Sigmoid colon (tissue), 6 donors: ENCODE measurements at regions not wholly inside any gene's neighbourhood (a gene's known extent, or its start where the extent isn't known, plus 50 kb on each side); places are given as distances from the start of the nearest gene placed in this dataset.

Source experiments
- DNase-seq: peaks from one replicate; pipeline ENCODE4 v3.0.0-alpha.2; 2019
- H3K27ac ChIP-seq, 4 donors: fragments of 200-600 bp; sonication (generic); one replicate each; pipeline ENCODE4 v1.5.1; 2016 to 2019; ENCODE audit warnings: mild to moderate bottlenecking in 1 of 4
- H3K27me3 ChIP-seq, 3 donors: fragments of 200-600 bp; sonication (generic); one replicate each; pipeline ENCODE4 v1.5.1; 2019; ENCODE audit warnings: mild to moderate bottlenecking in 1 of 3
- H3K36me3 ChIP-seq, 4 donors: fragments of 200-600 bp; sonication (generic); one replicate each; pipeline ENCODE4 v1.5.1; 2016 to 2019
- H3K4me1 ChIP-seq, 4 donors: fragments of 200-600 bp; sonication (generic); one replicate each; pipeline ENCODE4 v1.5.1; 2017 to 2019
- H3K4me3 ChIP-seq, 4 donors: fragments of 200-600 bp; sonication (generic); one replicate each; pipeline ENCODE4 v1.5.1; 2017 to 2019; ENCODE audit warnings: mild to moderate bottlenecking in 2 of 4, moderate library complexity in 1 of 4
- H3K9me3 ChIP-seq, 4 donors: fragments of 200-600 bp in 3 of 4; sonication (generic) in 3 of 4; one replicate each; pipeline versions ENCODE4 v1.5.1 to v1.6.1; 2013 to 2019
- CTCF ChIP-seq, 4 experiments: fragments of 450-650 bp in 3 of 4; fragments of 200-600 bp in 1 of 4; IDR thresholded peaks; one replicate each; pipeline ENCODE4 v1.5.1; 2016 to 2019; ENCODE audit warnings: antibody characterized with exemption in 4 of 4, mild to moderate bottlenecking in 3 of 4, moderate library complexity in 2 of 4
- EP300 ChIP-seq, 4 donors: sonication (generic); formaldehyde crosslinking; IDR thresholded peaks; one replicate each; pipeline ENCODE4 v1.6.1; 2017; ENCODE audit warnings: antibody characterized with exemption in 4 of 4
- POLR2A ChIP-seq, 2 donors: fragments of 450-650 bp; IDR thresholded peaks; one replicate each; pipeline ENCODE4 v1.6.1; 2016; ENCODE audit warnings: antibody characterized with exemption in 2 of 2, mild to moderate bottlenecking in 2 of 2, moderate library complexity in 2 of 2
- POLR2AphosphoS5 ChIP-seq, 4 donors: sonication (generic); formaldehyde crosslinking; IDR thresholded peaks; one replicate each; pipeline ENCODE4 v1.6.1; 2017; ENCODE audit warnings: antibody characterized with exemption in 4 of 4
- WGBS, 2 donors: extraction: QIAGEN DNeasy Blood & Tissue Kit; methylation state at CpG; one replicate each; pipeline ENCODE4 v1.1.7; 2013; 5-methylcytosine and 5-hydroxymethylcytosine counted together
- intact Hi-C: fragments of 100-400 bp; cut with DNase I; formaldehyde crosslinking; loops from one replicate; pipeline ENCODE4 v1.15.1; 2023
- donor health status: healthy with polysubstance abuse.
- donor health status: healthy.

GRCh38 chr12:58161773-58162172 lies 220.4 kb downstream of the ATP23 start:
- TF ChIP-seq CTCF (IDR thresholded peaks at IDR 0.05) (no peak), EP300 (IDR thresholded peaks at IDR 0.05) (no peak), POLR2A (IDR thresholded peaks at IDR 0.05) (no peak), POLR2AphosphoS5 (IDR thresholded peaks at IDR 0.05) (no peak)
- Histone ChIP-seq H3K4me3 (no peak overlapping the region), H3K9me3 (no peaks in the 10 kb centered on the region), H3K27ac (no peak overlapping the region), H3K27me3 (no peaks in the 10 kb centered on the region), H3K4me1 (no peaks in the 10 kb centered on the region), H3K36me3 (no peaks in the 10 kb centered on the region)
- WGBS, 2 donors: 75 to 88% methylated on average over 2 of the region's 2 CpGs
- DNase-seq: no peak
- intact Hi-C loops: no loop called here

GRCh38 chr12:58163021-58163420 lies 221.7 kb downstream of the ATP23 start:
- Histone ChIP-seq H3K9me3 (no peaks in the 10 kb centered on the region), H3K4me3 (no peak overlapping the region), H3K27me3 (no peaks in the 10 kb centered on the region), H3K27ac (no peak overlapping the region), H3K4me1 (no peaks in the 10 kb centered on the region), H3K36me3 (no peaks in the 10 kb centered on the region)
- no peak for DNase-seq
- 81 to 90% methylated on average over 4 of the region's 4 CpGs for WGBS, 2 donors
- intact Hi-C loops: no loop called here
- TF ChIP-seq EP300 (IDR thresholded peaks at IDR 0.05) (no peak), POLR2A (IDR thresholded peaks at IDR 0.05) (no peak), POLR2AphosphoS5 (IDR thresholded peaks at IDR 0.05) (no peak), CTCF (IDR thresholded peaks at IDR 0.05) (no peak)

- Histone ChIP-seq H3K4me3 (no peak overlapping the region), H3K27me3 (no peaks in the 10 kb centered on the region), H3K27ac (no peak overlapping the region), H3K36me3 (no peaks in the 10 kb centered on the region), H3K9me3 (no peaks in the 10 kb centered on the region), H3K4me1 (peaks cover 0 to 2% (median under 1%) of the 10 kb centered on the region in 4 donors)
- DNase-seq: no peak
- intact Hi-C loops: no loop called here
- 70 to 78% methylated on average over 5 of the region's 5 CpGs for WGBS, 2 donors
- TF ChIP-seq POLR2A (IDR thresholded peaks at IDR 0.05) (no peak), EP300 (IDR thresholded peaks at IDR 0.05) (no peak), CTCF (IDR thresholded peaks at IDR 0.05) (no peak), POLR2AphosphoS5 (IDR thresholded peaks at IDR 0.05) (no peak)
Observed at GRCh38 chr12:58166643-58167042, 225.3 kb downstream of the ATP23 start.

- Histone ChIP-seq H3K9me3 (no peaks in the 10 kb centered on the region), H3K4me1 (peaks cover 0 to 8% (median 4%) of the 10 kb centered on the region in 4 donors), H3K27ac (no peak overlapping the region), H3K4me3 (no peak overlapping the region), H3K36me3 (no peaks in the 10 kb centered on the region), H3K27me3 (no peaks in the 10 kb centered on the region)
- 0 to 57% methylated on average over 1 of the region's 1 CpG for WGBS, 2 donors
- intact Hi-C loops: no loop called here
- DNase-seq: no peak
- no peak for TF ChIP-seq POLR2A (IDR thresholded peaks at IDR 0.05)
- no peak for TF ChIP-seq EP300 (IDR thresholded peaks at IDR 0.05)
Observed at GRCh38 chr12:58167622-58168021, 226.3 kb downstream of the ATP23 start.

- Histone ChIP-seq H3K27me3 (no peaks in the 10 kb centered on the region), H3K27ac (no peak overlapping the region), H3K9me3 (no peaks in the 10 kb centered on the region), H3K4me1 (peaks cover 0 to 8% (median 4%) of the 10 kb centered on the region in 4 donors), H3K36me3 (no peaks in the 10 kb centered on the region), H3K4me3 (no peak overlapping the region)
- WGBS, 2 donors: 12 to 63% methylated on average over 2 of the region's 2 CpGs
- no peak for DNase-seq
- intact Hi-C loops: no loop called here
- no peak for TF ChIP-seq POLR2A (IDR thresholded peaks at IDR 0.05)
- TF ChIP-seq EP300 (IDR thresholded peaks at IDR 0.05): no peak
- TF ChIP-seq CTCF (IDR thresholded peaks at IDR 0.05): no peak
- TF ChIP-seq POLR2AphosphoS5 (IDR thresholded peaks at IDR 0.05): no peak
Observed at GRCh38 chr12:58169826-58170225, 228.5 kb downstream of the ATP23 start.
